CD4-positive, alpha-beta T cell treated with Interleukin-6 for 4 hours (primary cell): ENCODE measurements at regions not wholly inside any gene's neighbourhood (a gene's known extent, or its start where the extent isn't known, plus 50 kb on each side); places are given as distances from the start of the nearest gene placed in this dataset.

Source experiments
- DNase-seq: peaks from one replicate; pipeline ENCODE4 v3.0.0-alpha.2; 2020; ENCODE audit warnings: mixed read lengths

- DNase-seq = no peak
Measured at GRCh38 chr1:201775380-201775779, 53.6 kb upstream of the IPO9 start.

GRCh38 chr1:201778279-201779065, 50.5 kb upstream of the IPO9 start:
- DNase-seq = no peak
